Peyer's patch (tissue), 4 donors: ENCODE measurements at regions not wholly inside any gene's neighbourhood (a gene's known extent, or its start where the extent isn't known, plus 50 kb on each side); places are given as distances from the start of the nearest gene placed in this dataset.

Experiments
- CTCF ChIP-seq, 6 experiments: fragments of 450-650 bp in 4 of 6; fragments of 200-600 bp in 2 of 6; sonication (generic) in 1 of 6; IDR thresholded peaks; one replicate each; pipeline ENCODE4 v1.5.1; 2017 to 2019; ENCODE audit warnings: antibody characterized with exemption in 6 of 6, mild to moderate bottlenecking in 3 of 6, moderate library complexity in 1 of 6
- POLR2A ChIP-seq, 2 donors: fragments of 450-650 bp; IDR thresholded peaks; one replicate each; pipeline ENCODE4 v1.5.1; 2017; ENCODE audit warnings: antibody characterized with exemption in 2 of 2, mild to moderate bottlenecking in 2 of 2, moderate library complexity in 2 of 2

- TF ChIP-seq CTCF (IDR thresholded peaks at IDR 0.05) (no peak), POLR2A (IDR thresholded peaks at IDR 0.05) (no peak)
These were observed 926.9 kb downstream of the TMTC2 start for GRCh38 chr12:83613586-83614110.
